HUDEP-2 (cell line): ENCODE measurements at regions not wholly inside any gene's neighbourhood (a gene's known extent, or its start where the extent isn't known, plus 50 kb on each side); places are given as distances from the start of the nearest gene placed in this dataset.
"Not testable (repeated sequence)": the region's sequence is repeated elsewhere in the genome, so short reads cannot be mapped to it uniquely, and the experiment has no call there.

ENCODE experiments used
- DNase-seq, 76 experiments: peaks; one replicate each; lab custom pipeline; 2025; ENCODE audit not compliant: unreplicated experiment in 76 of 76; lab: John Stamatoyannopoulos, UW

DNA sequence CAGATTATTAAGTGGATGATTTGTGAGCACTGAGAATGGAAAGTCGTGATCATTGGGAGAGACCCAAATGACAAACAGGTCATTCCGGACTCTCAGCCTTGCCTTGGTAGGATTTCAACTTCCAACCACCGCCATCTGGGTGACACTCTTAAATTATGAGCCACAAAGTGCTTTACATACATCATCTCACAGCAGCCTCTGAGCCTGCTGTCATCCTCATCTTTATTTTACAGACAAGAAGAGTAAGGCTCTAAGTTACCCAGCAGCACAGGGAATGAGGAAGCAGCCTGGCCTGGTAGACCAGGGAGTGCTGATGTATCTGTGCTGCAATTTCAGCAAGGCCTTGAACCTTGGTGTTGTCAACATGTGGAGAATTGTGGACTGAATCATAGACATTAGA, 105.8 kb upstream of the TRIM2 start:
- DNase-seq: no peak

DNA sequence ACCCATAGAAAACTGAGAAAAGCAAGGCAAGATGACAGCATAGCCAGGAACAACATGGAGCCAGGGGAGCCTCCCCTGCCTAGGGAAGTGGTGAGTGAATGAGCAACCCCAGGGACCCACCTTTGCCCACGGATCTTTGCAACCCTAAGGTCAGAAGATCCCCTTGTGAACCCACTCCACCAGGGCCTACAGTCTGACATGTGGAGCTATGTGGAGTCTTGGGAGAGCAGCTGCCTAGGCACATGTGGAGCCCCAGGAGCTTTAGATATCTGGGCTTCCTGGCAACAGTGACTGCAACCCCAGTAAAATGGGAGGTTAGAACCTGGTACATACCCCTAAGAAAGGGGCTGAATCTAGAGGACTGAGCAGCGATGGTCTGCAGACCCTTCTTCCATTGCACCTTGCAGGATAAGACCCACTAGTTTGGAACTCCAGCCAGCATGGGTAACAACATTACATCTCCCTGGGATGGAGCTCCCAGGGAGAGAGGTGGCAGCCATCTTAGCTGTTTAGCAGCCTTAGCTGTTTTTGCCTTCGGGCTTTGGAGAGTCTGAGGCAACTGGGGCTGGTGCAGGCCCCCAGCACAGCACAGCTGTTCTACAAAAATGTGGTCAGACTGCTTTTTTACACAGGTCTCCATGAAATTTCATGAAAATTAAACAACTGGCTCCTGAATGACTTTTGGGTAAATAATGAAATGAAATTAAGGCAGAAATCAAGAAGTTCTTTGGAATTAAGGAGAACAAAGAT, 104.7 kb upstream of the TRIM2 start:
- no peak for DNase-seq

DNA sequence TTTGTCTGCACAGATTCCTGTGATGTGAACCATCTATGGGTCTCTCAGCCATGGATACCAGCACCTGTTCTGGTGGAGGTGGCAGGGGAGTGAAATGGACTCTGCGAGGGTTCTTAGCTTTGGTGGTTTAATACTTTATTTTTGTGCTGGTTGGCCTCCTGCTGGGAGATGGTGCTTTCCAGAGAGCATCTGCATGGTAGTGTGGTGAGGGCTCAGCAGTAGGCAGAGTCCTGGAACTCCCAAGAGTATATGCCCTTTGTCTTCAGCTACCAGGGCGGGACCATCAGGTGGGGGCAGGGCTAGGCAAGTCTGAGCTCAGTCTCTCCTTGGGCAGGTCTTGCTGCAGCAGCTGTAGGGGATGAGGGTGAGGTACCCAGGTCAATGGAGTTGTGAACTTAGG, 97.5 kb upstream of the TRIM2 start:
- not testable (repeated sequence) for DNase-seq

GRCh38 chr4:153107246-153107645, 97.0 kb upstream of the TRIM2 start:
- DNase-seq: no peak

GRCh38 chr4:153109296-153109849, 94.9 kb upstream of the TRIM2 start:
- no peak for DNase-seq

- DNase-seq: no peak
These were observed 93.5 kb upstream of the TRIM2 start for GRCh38 chr4:153110739-153111138.

- DNase-seq: no peak
These were observed 92.7 kb upstream of the TRIM2 start for GRCh38 chr4:153111426-153112040.

DNA sequence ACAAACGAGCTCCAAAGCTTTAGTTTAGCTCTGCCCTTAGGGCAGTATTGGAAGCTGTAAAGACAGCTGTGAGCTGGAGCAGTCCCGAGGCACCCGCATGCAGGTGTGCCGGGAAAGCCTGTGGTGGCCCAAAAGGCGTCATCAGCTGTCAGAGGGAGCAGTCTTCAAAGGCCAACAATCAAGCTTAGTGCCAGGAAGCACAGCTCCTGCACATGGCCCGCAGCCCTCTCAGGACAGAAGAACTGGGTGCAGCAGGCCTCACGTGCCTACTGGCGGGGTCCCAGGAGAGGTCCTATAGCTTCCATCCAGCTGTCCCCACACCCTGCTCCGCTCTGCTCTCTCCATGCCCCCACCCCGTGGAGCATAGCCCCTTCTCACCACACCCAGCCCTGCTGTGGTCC, 92.2 kb upstream of the TRIM2 start:
- no peak for DNase-seq

DNA sequence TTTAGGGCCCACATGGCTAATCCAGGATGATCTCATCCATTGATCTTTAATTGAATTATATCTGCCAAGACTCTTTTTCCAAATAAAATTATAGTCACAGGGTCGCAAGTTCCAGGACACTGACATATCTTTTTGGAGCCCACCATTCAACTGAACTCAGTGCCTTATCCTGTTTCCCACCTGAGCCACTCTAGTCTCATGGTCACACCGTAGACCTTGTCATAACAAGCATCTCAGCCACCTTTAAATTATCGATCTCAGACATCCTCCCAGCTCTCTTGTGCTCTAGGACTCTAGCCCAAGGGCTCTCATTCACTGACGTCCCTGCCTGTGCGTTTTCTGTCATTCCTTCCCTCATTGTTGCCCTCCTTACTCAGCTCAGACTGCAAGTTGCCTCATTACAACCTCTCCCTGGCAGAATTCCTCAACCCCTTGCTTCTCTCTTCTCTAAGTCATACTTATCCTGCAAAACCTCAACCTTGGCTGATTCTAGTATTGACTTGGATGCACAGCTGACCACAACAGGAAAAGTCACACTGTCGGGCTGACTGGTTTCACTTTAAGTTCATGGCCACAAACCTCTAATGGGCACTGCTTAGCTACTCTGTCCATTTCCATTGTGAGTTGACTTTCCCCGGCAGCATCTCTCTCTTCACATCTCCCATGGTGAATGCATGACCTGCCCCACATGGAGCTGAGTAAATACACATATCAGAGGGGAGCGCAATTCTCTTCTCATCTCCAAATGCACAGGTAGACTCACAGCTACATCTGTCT, 91.0 kb upstream of the TRIM2 start:
- DNase-seq: no peak

- DNase-seq: no peak
These were observed 90.5 kb upstream of the TRIM2 start for GRCh38 chr4:153113838-153114105.

GRCh38 chr4:153114771-153115321, 89.4 kb upstream of the TRIM2 start:
- peak in 30 of 76 experiments; percentile 3 to 68 (median 24) for DNase-seq

GRCh38 chr4:153115322-153116290, 88.6 kb upstream of the TRIM2 start:
- peak in 9 of 76 experiments; percentile 4 to 38 (median 16) for DNase-seq

- DNase-seq: no peak
These were observed 88.0 kb upstream of the TRIM2 start for GRCh38 chr4:153116291-153116680.

GRCh38 chr4:153116801-153117200, 87.4 kb upstream of the TRIM2 start:
- no peak for DNase-seq

GRCh38 chr4:153117554-153117953, 86.7 kb upstream of the TRIM2 start:
- no peak for DNase-seq

- no peak for DNase-seq
These were observed 84.6 kb upstream of the TRIM2 start for GRCh38 chr4:153119626-153120025.

GRCh38 chr4:153120235-153120634, 84.0 kb upstream of the TRIM2 start:
- DNase-seq: no peak

DNA sequence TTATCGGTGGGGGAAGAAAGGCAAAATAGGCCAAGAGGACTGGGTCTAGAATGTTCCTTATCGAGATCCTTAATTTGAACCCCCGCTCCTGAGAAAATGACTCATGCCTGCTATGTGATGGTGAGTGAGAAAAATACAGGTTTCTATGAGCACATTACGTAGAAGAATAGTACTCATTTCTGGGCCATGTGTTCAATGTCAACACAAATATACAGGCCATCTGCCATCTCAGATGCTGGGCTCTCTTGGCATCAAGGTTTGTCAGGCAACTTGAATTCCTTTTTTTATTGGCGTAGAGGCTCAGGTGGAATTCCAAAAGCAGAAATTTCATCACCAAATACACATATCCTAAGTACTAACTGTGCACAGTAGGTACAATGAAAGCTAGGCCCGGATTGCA, 81.4 kb upstream of the TRIM2 start:
- no peak for DNase-seq

DNA sequence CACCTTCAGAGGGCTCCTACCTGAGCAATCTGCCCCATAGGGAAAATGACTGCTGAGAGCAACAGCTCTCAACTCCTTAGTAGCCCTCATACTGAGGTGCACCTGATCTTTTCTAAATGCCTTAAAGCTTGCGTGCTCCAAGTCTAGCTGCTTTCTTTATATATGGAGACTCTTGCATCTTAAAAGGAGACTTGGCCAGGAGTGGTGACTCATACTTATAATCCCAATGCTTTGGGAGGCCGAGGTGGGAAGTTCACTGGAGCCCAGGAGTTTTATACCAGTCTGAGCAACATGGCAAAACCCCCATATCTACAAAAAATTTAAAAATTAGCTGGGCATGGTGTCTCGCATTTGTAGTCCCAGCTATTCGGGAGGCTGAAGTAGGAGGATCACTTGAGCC, 78.1 kb upstream of the TRIM2 start:
- DNase-seq: no peak
